ENCODE measurements at regions not wholly inside any gene's neighbourhood (a gene's known extent, or its start where the extent isn't known, plus 50 kb on each side); places are given as distances from the start of the nearest gene placed in this dataset.
A peak's percentile ranks its signal among the peaks of the same experiment; 100 is the strongest.

DNA sequence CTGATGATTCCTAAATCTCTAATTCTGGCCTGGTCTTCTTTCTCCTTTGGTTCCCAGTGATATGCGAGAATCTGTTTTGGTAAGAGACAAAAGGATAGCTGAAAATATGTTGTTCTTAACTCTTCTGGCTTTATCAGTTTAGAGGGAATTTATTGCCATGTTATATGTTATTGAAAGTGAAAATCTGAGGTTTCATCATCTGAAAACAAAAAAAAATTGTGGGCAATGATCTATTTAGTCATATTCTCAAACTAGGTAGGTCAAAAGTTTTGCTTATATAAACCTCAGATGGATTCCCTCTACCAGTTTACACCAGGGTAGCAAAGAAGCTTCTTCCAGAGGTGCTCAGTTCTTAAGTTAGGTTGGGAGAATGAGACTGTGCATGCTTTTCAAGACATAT lies 103.6 kb downstream of the ITM2A start:
- H3K27ac Mint-ChIP-seq = peak overlapping the region; percentile 33 to 95 (median 91)
- H3K9me3 Mint-ChIP-seq = peaks cover 0 to 1% (median 0%) of the 10 kb centered on the region in 7 donors
- H3K4me1 ChIP-seq (ENCODE audit: control insufficient read depth, insufficient read depth, low read length, poor library complexity, severe bottlenecking) = peaks cover 43% of the 10 kb centered on the region
- H3K27me3 ChIP-seq (ENCODE audit: control insufficient read depth, insufficient read depth, low read length) = no peaks in the 10 kb centered on the region
- ATAC-seq (ENCODE audit: low read depth in 2 of 2) = no peak
- H3K36me3 Mint-ChIP-seq = no peaks in the 10 kb centered on the region
- DNase-seq = no peak
- peak overlapping the region in 3 of 4 donors; percentile 40 to 72 (median 41) for H3K4me3 Mint-ChIP-seq
- no peaks in the 10 kb centered on the region for H3K36me3 ChIP-seq (ENCODE audit: control insufficient read depth, insufficient read depth, low read length)
- H3K27ac ChIP-seq (ENCODE audit: insufficient read depth, low read length, poor library complexity, severe bottlenecking) = peak overlapping the region; percentile 33
- peaks cover 31 to 68% (median 50%) of the 10 kb centered on the region in 4 donors for H3K4me1 Mint-ChIP-seq
- H3K27me3 Mint-ChIP-seq = no peaks in the 10 kb centered on the region
- H3K9me3 ChIP-seq (ENCODE audit: control insufficient read depth in 2 of 2, low read length in 2 of 2) = no peaks in the 10 kb centered on the region
- peak overlapping the region; percentile 17 for H3K4me3 ChIP-seq (ENCODE audit: low read depth, low read length)

DNA sequence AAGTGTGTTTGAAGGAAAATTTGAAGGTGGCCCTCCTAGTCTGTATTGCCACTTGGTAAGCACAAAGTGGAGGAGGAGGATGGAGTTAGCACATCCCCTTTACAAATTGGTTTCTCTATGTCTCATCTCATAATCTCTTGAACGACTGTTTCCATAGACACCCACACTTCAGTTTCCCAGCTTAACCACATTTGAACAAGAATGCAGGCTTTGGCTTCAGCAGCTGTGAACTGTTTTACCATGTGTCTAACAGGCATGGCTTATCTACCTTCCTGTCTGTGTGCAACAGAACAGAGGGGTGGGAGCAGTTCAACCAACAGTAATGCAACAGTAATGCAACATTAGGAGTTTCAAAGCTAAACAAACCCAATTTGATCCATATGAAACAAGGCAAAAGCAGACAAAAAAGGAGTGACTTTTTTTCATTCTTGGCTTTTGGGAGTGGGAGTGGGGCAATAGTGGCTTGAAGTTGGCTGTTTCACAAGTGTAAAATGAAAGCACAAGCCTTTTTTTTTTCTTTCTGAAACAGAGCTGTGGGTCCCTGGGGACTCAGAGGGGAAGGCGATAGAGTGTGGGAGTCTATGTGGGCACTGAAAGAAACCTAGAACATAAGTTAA lies 108.0 kb downstream of the ITM2A start:
- Mint-ChIP-seq H3K36me3 (no peaks in the 10 kb centered on the region), H3K27ac (peak overlapping the region; percentile 91 to 95 (median 93)), H3K4me3 (peak overlapping the region in 3 of 4 donors; percentile 18 to 52 (median 42)), H3K27me3 (no peaks in the 10 kb centered on the region), H3K9me3 (peaks cover 0 to 2% (median 0%) of the 10 kb centered on the region in 7 donors), H3K4me1 (peaks cover 31 to 77% (median 54%) of the 10 kb centered on the region in 4 donors)
- Histone ChIP-seq H3K4me3 (ENCODE audit: low read depth, low read length) (peak overlapping the region; percentile 20), H3K4me1 (ENCODE audit: control insufficient read depth, insufficient read depth, low read length, poor library complexity, severe bottlenecking) (peaks cover 38% of the 10 kb centered on the region), H3K27ac (ENCODE audit: insufficient read depth, low read length, poor library complexity, severe bottlenecking) (peak overlapping the region; percentile 71), H3K9me3 (ENCODE audit: control insufficient read depth in 2 of 2, low read length in 2 of 2) (no peaks in the 10 kb centered on the region), H3K27me3 (ENCODE audit: control insufficient read depth, insufficient read depth, low read length) (no peaks in the 10 kb centered on the region), H3K36me3 (ENCODE audit: control insufficient read depth, insufficient read depth, low read length) (no peaks in the 10 kb centered on the region)
- ATAC-seq (ENCODE audit: low read depth in 2 of 2) (peak; percentile 84 to 89), DNase-seq (peak; percentile 4 to 80 (median 62))

DNA sequence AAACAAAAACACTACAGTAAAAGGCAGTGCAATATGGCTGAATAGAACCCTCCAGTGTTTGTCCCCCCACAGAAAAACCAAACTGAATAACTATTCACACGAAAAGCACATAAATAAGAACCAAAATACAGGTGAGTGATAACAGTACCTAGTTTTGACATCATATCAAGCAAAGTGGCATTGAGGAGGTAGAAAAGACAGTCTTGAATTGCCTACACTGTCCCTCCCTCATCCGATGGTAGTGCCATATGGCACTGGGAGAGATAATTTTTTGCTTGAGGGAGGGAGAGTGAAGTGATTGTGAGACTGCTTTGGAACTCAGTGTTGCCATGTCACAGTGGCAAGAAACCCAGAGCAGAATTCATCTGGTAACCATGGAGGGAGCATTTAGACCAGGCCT lies 99.2 kb downstream of the GPR174 start:
- no peak overlapping the region for H3K27ac Mint-ChIP-seq
- peaks cover 0 to 7% (median 0%) of the 10 kb centered on the region in 7 donors for H3K9me3 Mint-ChIP-seq
- Histone ChIP-seq H3K9me3 (ENCODE audit: control insufficient read depth in 2 of 2, low read length in 2 of 2) (no peaks in the 10 kb centered on the region), H3K27ac (ENCODE audit: insufficient read depth, low read length, poor library complexity, severe bottlenecking) (no peak overlapping the region), H3K36me3 (ENCODE audit: control insufficient read depth, insufficient read depth, low read length) (no peaks in the 10 kb centered on the region), H3K4me1 (ENCODE audit: control insufficient read depth, insufficient read depth, low read length, poor library complexity, severe bottlenecking) (no peaks in the 10 kb centered on the region), H3K27me3 (ENCODE audit: control insufficient read depth, insufficient read depth, low read length) (no peaks in the 10 kb centered on the region), H3K4me3 (ENCODE audit: low read depth, low read length) (no peak overlapping the region)
- no peaks in the 10 kb centered on the region for H3K27me3 Mint-ChIP-seq
- H3K36me3 Mint-ChIP-seq = peaks cover 28% of the 10 kb centered on the region
- no peak for DNase-seq
- peaks cover 6 to 35% (median 21%) of the 10 kb centered on the region in 4 donors for H3K4me1 Mint-ChIP-seq
- no peak overlapping the region for H3K4me3 Mint-ChIP-seq
- no peak for ATAC-seq (ENCODE audit: low read depth in 2 of 2)

DNA sequence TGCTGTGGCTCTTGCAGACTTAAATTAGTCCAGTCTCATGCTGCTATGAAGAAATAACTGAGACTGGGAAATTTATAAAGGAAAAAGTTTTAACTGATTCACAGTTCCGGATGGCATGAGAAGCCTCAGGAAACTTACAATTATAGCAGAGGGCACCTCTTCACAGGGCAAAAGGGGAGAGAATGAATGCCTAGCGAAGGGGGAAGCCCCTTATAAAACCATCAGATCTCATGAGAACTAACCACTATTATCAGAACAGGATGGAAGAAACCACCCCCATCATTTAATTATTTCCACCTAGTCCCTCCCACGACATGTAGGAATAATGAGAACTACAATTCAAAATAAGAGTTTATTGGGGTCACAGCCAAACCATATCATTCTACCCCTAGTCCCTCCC lies 91.4 kb downstream of the GPR174 start:
- H3K4me1 Mint-ChIP-seq = peaks cover 18 to 51% (median 19%) of the 10 kb centered on the region in 4 donors
- ATAC-seq (ENCODE audit: low read depth in 2 of 2) = no peak
- Histone ChIP-seq H3K27ac (ENCODE audit: insufficient read depth, low read length, poor library complexity, severe bottlenecking) (no peak overlapping the region), H3K4me1 (ENCODE audit: control insufficient read depth, insufficient read depth, low read length, poor library complexity, severe bottlenecking) (peaks cover 8% of the 10 kb centered on the region), H3K27me3 (ENCODE audit: control insufficient read depth, insufficient read depth, low read length) (no peaks in the 10 kb centered on the region), H3K36me3 (ENCODE audit: control insufficient read depth, insufficient read depth, low read length) (peaks cover 5% of the 10 kb centered on the region), H3K9me3 (ENCODE audit: control insufficient read depth in 2 of 2, low read length in 2 of 2) (no peaks in the 10 kb centered on the region), H3K4me3 (ENCODE audit: low read depth, low read length) (no peak overlapping the region)
- H3K36me3 Mint-ChIP-seq = peaks cover 41% of the 10 kb centered on the region
- no peaks in the 10 kb centered on the region for H3K27me3 Mint-ChIP-seq
- H3K4me3 Mint-ChIP-seq = peak overlapping the region in 2 of 4 donors; percentile 17 to 56
- H3K9me3 Mint-ChIP-seq = peaks cover 0 to 1% (median 0%) of the 10 kb centered on the region in 7 donors
- H3K27ac Mint-ChIP-seq = peak overlapping the region; percentile 12 to 66 (median 52)
- no peak for DNase-seq

DNA sequence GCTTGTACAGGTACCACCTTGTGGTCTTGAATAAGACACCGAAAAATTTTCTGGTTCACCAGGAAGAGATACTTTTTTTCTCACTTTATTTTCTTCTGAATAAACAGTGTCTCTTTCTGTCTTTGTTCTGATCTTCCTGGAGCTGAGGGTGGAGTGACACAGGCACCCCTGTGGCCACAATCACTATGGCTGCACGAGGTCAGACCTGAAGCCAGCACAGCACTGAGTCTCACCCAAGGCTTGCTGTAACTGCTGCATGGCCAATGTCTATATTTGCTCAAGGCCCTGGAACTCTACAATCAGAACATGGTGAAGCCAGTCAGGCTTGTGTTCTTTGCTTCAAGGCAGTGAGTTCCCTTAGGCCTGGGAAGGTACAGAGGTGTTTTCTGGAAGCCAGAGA lies 87.2 kb downstream of the GPR174 start:
- H3K27me3 Mint-ChIP-seq = no peaks in the 10 kb centered on the region
- ATAC-seq (ENCODE audit: low read depth in 2 of 2) = no peak

More for the DNA sequence above, 87.2 kb downstream of the GPR174 start:
- H3K27ac ChIP-seq (ENCODE audit: insufficient read depth, low read length, poor library complexity, severe bottlenecking) = no peak overlapping the region
- H3K36me3 Mint-ChIP-seq = peaks cover 17% of the 10 kb centered on the region
- H3K4me1 ChIP-seq (ENCODE audit: control insufficient read depth, insufficient read depth, low read length, poor library complexity, severe bottlenecking) = peaks cover 8% of the 10 kb centered on the region
- peak overlapping the region; percentile 19 for H3K4me3 ChIP-seq (ENCODE audit: low read depth, low read length)
- peak overlapping the region in 2 of 3 donors; percentile 12 to 91 for H3K27ac Mint-ChIP-seq
- H3K27me3 ChIP-seq (ENCODE audit: control insufficient read depth, insufficient read depth, low read length) = no peaks in the 10 kb centered on the region
- no peaks in the 10 kb centered on the region for H3K9me3 Mint-ChIP-seq
- no peak for DNase-seq
- peaks cover 2% of the 10 kb centered on the region for H3K36me3 ChIP-seq (ENCODE audit: control insufficient read depth, insufficient read depth, low read length)
- H3K4me1 Mint-ChIP-seq = peaks cover 15 to 49% (median 22%) of the 10 kb centered on the region in 4 donors
- peak overlapping the region in 1 of 4 donors; percentile 53 for H3K4me3 Mint-ChIP-seq
- no peaks in the 10 kb centered on the region for H3K9me3 ChIP-seq (ENCODE audit: control insufficient read depth in 2 of 2, low read length in 2 of 2)
